Heart left ventricle (tissue), 16 donors: ENCODE measurements at regions not wholly inside any gene's neighbourhood (a gene's known extent, or its start where the extent isn't known, plus 50 kb on each side); places are given as distances from the start of the nearest gene placed in this dataset.

Experiments
- ATAC-seq, 4 donors: fragments of 200-7000 bp; cut with Tn5 transposase; one replicate each; pipeline ENCODE4 v1.9.1; 2020 to 2022; ENCODE audit warnings: moderate library complexity in 4 of 4, mild to moderate bottlenecking in 3 of 4, moderate number of reproducible peaks in 1 of 4
- DNase-seq, 5 donors: peaks; one replicate each; pipeline ENCODE4 v3.0.0-alpha.2; 2020
- H3K27ac ChIP-seq, 12 donors: fragments of 200-600 bp; sonication (generic) in 4 of 12; one replicate each; pipeline versions ENCODE4 v1.5.0 to v1.8.0; 2016 to 2022; ENCODE audit warnings: mild to moderate bottlenecking in 2 of 12
- H3K27me3 ChIP-seq, 9 donors: fragments of 200-600 bp; sonication (generic) in 2 of 9; one replicate each; pipeline versions ENCODE4 v1.5.1 to v1.8.0; 2016 to 2022; ENCODE audit warnings: mild to moderate bottlenecking in 3 of 9
- H3K36me3 ChIP-seq, 9 donors: fragments of 200-600 bp; sonication (generic) in 2 of 9; one replicate each; pipeline versions ENCODE4 v1.5.0 to v1.8.0; 2018 to 2022; ENCODE audit warnings: mild to moderate bottlenecking in 2 of 9
- H3K4me1 ChIP-seq, 12 donors: fragments of 200-600 bp; sonication (generic) in 4 of 12; one replicate each; pipeline versions ENCODE4 v1.5.0 to v1.8.0; 2016 to 2022; ENCODE audit warnings: mild to moderate bottlenecking in 3 of 12
- H3K4me3 ChIP-seq, 12 donors: fragments of 200-600 bp; sonication (generic) in 4 of 12; one replicate each; pipeline versions ENCODE4 v1.5.0 to v1.8.0; 2017 to 2022; ENCODE audit warnings: mild to moderate bottlenecking in 9 of 12, moderate library complexity in 4 of 12
- H3K9me3 ChIP-seq, 12 donors: fragments of 200-600 bp; sonication (generic) in 4 of 12; one replicate each; pipeline versions ENCODE4 v1.5.0 to v1.8.0; 2016 to 2022; ENCODE audit warnings: mild to moderate bottlenecking in 1 of 12
- POLR2A ChIP-seq, 2 donors: fragments of 450-650 bp; IDR thresholded peaks; one replicate each; pipeline ENCODE4 v1.6.1; 2017; ENCODE audit warnings: antibody characterized with exemption in 2 of 2, mild to moderate bottlenecking in 2 of 2, moderate library complexity in 2 of 2
- WGBS, 4 donors: extraction: QIAGEN DNeasy Blood & Tissue Kit in 2 of 4; methylation state at CpG; one replicate each; pipeline versions ENCODE4 v1.1.5 to v1.1.7; 2013 to 2018; 5-methylcytosine and 5-hydroxymethylcytosine counted together
- intact Hi-C, 10 donors: fragments of 100-400 bp; cut with DNase I; formaldehyde crosslinking; loops; one replicate each; pipeline versions ENCODE4 v1.11.1 to v1.14.2; 2022
- TF ChIP-seq, protein P1 (sequence below), 12 donors: fragments of 200-600 bp; sonication (generic) in 4 of 12; IDR thresholded peaks; one replicate each; pipeline versions ENCODE4 v1.5.0 to v1.8.0; 2018 to 2022; ENCODE audit warnings: antibody characterized with exemption in 12 of 12, mild to moderate bottlenecking in 5 of 12
- donor health status: ischemic (EF 13 %, LVEDD 7.1; RV severe dilation, severe dysfunction).
- donor health status: healthy with polysubstance abuse.
- donor health status: DM: no; HTN: yes; CAD: no.
- donor health status: DM: no; HTN: no; CAD: no.
- donor health status: ischemic (EF 25% LVEDD 6.9; RV normal size, moderate dysfunction).
- donor health status: ischemic (EF 25% LVEDD 5.7; RV mildly dilated, moderate dysfunction).
- donor health status: healthy.
- donor health status: DM: yes; HTN: yes; CAD: no.
- donor health status: ischemic (EF 35%, LVEDD 5.7; RV mildly dilated, moderate dysfunction).
- donor health status: nonischemic (EF 11% LVEDD 7.7; RV severe dilation, severe dysfunction).
- donor health status: DM: yes; HTN: yes; CAD: no.
- donor health status: PGD.
- donor health status: ischemic (EF 29% LVEDD 5.4; RV normal size, mild dysfunction).
- donor health status: nonischemic (EF 23%, LVEDD 6.1; RV moderate dilation, normal function).

DNA sequence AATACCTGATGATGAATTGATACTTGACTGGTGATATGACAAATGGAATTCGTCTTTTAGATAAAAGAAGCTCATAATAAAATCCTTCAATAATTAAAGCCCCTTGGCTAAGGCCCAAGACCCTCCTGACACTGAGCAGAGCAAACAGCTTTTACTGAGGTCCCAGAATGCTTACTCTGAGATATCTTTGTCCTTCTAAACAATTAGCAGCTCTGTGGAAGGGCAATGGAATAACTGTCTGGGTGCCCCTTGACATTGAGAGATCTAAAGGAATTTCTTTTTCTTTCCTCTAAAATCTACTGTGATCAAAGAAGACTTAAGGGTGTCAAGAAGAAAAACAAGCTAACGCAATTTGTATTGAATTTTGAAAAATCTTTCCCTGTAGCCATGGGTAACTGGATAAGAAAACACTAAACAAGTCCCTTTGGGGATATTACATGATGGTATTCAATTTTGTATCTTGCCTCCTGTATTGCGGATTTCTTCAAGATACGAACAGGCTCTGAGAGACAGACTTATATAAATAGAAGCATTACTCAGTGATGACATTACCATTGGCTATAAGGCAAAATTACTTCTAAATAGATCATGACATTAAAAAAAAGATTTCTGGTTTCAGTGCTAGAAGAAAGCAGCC is 128.8 kb downstream of the MREG start:
- no peaks in the 10 kb centered on the region for H3K27me3 ChIP-seq
- ATAC-seq (peak in 2 of 4 donors; percentile 42 to 60), DNase-seq (no peak)
- 57 to 65% (median 62%) methylated on average over 4 of the region's 4 CpGs for whole genome bisulfite sequencing, 4 donors
- H3K4me1 ChIP-seq, result peaks cover 0 to 30% (median 3%) of the 10 kb centered on the region in 12 donors
- H3K4me3 ChIP-seq, result no peak overlapping the region
- TF ChIP-seq, protein P1, sequence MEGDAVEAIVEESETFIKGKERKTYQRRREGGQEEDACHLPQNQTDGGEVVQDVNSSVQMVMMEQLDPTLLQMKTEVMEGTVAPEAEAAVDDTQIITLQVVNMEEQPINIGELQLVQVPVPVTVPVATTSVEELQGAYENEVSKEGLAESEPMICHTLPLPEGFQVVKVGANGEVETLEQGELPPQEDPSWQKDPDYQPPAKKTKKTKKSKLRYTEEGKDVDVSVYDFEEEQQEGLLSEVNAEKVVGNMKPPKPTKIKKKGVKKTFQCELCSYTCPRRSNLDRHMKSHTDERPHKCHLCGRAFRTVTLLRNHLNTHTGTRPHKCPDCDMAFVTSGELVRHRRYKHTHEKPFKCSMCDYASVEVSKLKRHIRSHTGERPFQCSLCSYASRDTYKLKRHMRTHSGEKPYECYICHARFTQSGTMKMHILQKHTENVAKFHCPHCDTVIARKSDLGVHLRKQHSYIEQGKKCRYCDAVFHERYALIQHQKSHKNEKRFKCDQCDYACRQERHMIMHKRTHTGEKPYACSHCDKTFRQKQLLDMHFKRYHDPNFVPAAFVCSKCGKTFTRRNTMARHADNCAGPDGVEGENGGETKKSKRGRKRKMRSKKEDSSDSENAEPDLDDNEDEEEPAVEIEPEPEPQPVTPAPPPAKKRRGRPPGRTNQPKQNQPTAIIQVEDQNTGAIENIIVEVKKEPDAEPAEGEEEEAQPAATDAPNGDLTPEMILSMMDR (IDR thresholded peaks at IDR 0.05), result no peak
- TF ChIP-seq POLR2A (IDR thresholded peaks at IDR 0.05), result no peak
- H3K36me3 ChIP-seq, result no peaks in the 10 kb centered on the region
- no peaks in the 10 kb centered on the region for H3K9me3 ChIP-seq
- intact Hi-C loops, result no loop called here
- peak overlapping the region in 5 of 12 donors; percentile 8 to 70 (median 30) for H3K27ac ChIP-seq

DNA sequence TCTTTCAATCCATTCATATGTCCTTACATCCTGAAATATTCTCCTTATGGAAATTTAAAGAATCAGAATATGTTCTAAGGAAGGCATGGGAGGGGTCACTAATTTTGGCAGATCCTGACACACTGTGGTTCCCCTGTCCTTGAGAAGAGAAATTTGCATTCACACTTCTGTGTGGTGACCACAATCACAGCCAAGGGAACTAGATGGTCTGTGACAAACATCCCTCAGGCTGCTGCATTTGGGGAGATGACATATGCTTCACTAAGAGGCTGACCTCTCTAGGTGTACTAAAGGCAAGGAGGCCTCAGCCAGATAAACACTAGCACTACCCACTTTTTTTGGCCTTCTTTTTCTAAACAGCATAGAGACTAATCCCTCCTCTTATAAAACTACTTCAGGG is 129.6 kb downstream of the MREG start:
- Histone ChIP-seq H3K36me3 (no peaks in the 10 kb centered on the region), H3K9me3 (no peaks in the 10 kb centered on the region), H3K27me3 (no peaks in the 10 kb centered on the region), H3K4me1 (peaks cover 0 to 27% (median 2%) of the 10 kb centered on the region in 12 donors), H3K4me3 (no peak overlapping the region), H3K27ac (peak overlapping the region in 3 of 12 donors; percentile 30 to 70 (median 32))
- intact Hi-C loops, result no loop called here
- ATAC-seq (no peak), DNase-seq (no peak)
- TF ChIP-seq, protein P1 (IDR thresholded peaks at IDR 0.05), result no peak
- TF ChIP-seq POLR2A (IDR thresholded peaks at IDR 0.05), result no peak

DNA sequence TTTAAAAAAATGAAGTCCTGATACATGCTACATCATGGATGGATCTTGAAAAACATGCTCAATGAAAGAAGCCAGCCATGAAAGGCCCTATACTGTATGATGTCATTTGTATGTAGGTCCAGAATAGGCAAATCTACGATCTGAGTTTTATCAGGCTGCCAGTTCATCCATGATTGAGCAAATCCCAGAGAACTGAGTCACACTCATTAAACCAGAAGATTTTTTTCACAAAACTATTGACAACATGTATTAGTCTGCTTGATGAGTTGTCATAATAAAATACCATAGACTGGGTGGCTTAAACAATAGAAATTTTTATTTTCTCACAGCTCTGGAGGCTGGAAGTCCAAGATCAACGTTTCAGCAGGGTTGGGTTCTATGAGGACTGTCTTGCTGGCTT is 130.7 kb downstream of the MREG start:
- Histone ChIP-seq H3K4me3 (no peak overlapping the region), H3K4me1 (peaks cover 0 to 20% (median 0%) of the 10 kb centered on the region in 12 donors), H3K27me3 (no peaks in the 10 kb centered on the region), H3K36me3 (no peaks in the 10 kb centered on the region), H3K9me3 (peaks cover 0 to 6% (median 0%) of the 10 kb centered on the region in 12 donors), H3K27ac (no peak overlapping the region)
- no peak for ATAC-seq
- 72 to 80% (median 76%) methylated on average over 2 of the region's 2 CpGs for WGBS, 4 donors
- no peak for TF ChIP-seq POLR2A (IDR thresholded peaks at IDR 0.05)
- TF ChIP-seq, protein P1 (IDR thresholded peaks at IDR 0.05), result no peak
- no peak for DNase-seq
- intact Hi-C loops, result no loop called here

DNA sequence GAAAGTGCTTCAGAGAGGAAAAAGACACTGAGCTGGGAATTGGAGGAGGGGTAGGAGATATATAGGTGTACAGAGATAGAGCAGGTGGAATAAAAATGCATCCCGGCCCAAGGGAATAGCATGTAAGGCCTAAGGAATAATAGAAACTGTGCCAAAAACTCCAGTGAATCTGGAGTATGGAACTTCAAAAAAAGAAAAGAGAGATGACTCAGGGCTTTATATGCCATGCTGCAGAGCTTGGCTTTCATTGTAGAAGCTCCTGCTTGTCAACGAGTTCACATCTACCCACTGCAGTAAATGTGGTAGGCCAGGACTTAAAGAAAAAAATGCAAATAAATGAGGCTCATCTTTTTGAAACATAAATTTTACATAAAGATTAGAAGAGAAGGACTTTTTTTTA is 131.8 kb downstream of the MREG start:
- intact Hi-C loops, result no loop called here

More for the DNA sequence above, 131.8 kb downstream of the MREG start:
- no peak overlapping the region for H3K27ac ChIP-seq
- H3K4me3 ChIP-seq, result no peak overlapping the region
- no peak for DNase-seq
- no peaks in the 10 kb centered on the region for H3K36me3 ChIP-seq
- TF ChIP-seq POLR2A (IDR thresholded peaks at IDR 0.05), result no peak
- TF ChIP-seq, protein P1 (IDR thresholded peaks at IDR 0.05), result no peak
- peaks cover 0 to 14% (median 0%) of the 10 kb centered on the region in 12 donors for H3K9me3 ChIP-seq
- ATAC-seq, result no peak
- H3K27me3 ChIP-seq, result no peaks in the 10 kb centered on the region
- peaks cover 0 to 20% (median 0%) of the 10 kb centered on the region in 12 donors for H3K4me1 ChIP-seq
- 82 to 88% (median 85%) methylated on average over 2 of the region's 2 CpGs for WGBS, 4 donors
